ENCODE measurements at regions not wholly inside any gene's neighbourhood (a gene's known extent, or its start where the extent isn't known, plus 50 kb on each side); places are given as distances from the start of the nearest gene placed in this dataset.

- no peak for TF ChIP-seq CTCF (conservative IDR thresholded peaks at IDR 0.05; ENCODE audit: low read length)
- no peak for TF ChIP-seq EZH2phosphoT487 (IDR thresholded peaks at IDR 0.05; ENCODE audit: borderline replicate concordance)
Observed at GRCh38 chr3:178288074-178288473, 248.2 kb upstream of the KCNMB2 start.

Measured in Loucy (cell line).